ENCODE measurements at regions not wholly inside any gene's neighbourhood (a gene's known extent, or its start where the extent isn't known, plus 50 kb on each side); places are given as distances from the start of the nearest gene placed in this dataset.
A peak's percentile ranks its signal among the peaks of the same experiment; 100 is the strongest.

- TF ChIP-seq EZH2 (IDR thresholded peaks at IDR 0.05; ENCODE audit: low read length, missing control alignments), result no peak
- peak; percentile 30 to 41 for TF ChIP-seq CTCF (conservative IDR thresholded peaks at IDR 0.05 in 1 of 2, IDR thresholded peaks at IDR 0.05 in 1 of 2; ENCODE audit: low read depth in 1 of 2, low read length in 2 of 2)
Measured at GRCh38 chr4:159764343-159764952, 661.6 kb downstream of the RAPGEF2 start.

Data from fibroblast of lung (primary cell).